ENCODE measurements at regions not wholly inside any gene's neighbourhood (a gene's known extent, or its start where the extent isn't known, plus 50 kb on each side); places are given as distances from the start of the nearest gene placed in this dataset.
"Not testable (repeated sequence)": the region's sequence is repeated elsewhere in the genome, so short reads cannot be mapped to it uniquely, and the experiment has no call there.

DNA sequence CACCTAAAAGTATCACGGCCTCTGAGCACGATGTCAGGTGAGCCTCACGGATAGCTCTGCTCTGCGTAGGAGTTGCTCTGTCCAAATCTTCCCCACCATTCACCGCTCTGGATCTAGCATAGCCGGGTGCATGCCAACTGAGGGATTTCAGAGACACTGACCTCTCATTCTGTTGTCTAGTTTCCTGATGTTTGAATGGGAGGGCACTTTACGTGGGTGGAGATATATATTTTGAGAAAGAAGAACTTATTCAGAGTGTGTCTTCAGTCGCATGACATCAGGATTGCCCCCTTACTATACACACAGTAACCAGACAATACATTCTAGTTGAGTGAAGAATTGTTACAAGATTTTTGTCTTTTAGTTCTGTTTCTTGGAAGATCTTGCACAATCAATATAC lies 96.5 kb upstream of the CITED2 start:
- DNase-seq: no peak

DNA sequence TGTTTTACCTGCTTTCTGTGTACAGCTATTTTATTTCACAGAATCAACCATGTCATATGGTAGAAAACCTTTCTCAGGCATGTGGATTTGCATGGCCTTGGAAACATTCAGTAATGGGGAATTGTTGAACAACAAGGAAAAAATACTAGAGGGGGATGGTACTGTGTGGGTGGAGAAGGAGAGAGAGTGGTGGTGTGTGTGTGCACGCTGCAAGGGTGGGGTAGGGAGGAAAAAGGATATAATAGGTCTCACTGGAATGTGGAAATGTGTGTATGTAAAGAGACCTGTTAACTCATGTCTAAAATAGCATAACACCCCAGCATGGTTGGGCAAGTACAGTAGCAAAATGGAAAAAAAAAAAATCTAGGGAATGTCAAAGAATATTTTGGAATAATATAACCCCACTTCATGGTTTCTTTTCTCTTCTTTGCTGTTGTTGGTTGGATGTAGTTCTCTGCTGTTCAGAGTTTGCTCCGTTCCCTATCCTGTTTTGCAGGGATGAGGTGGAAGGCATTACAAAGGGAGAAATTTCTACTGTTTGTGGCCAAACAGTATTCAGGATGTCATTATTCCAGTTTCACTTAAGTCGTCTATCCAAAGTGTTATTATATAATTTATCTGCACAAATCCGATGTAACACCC lies 93.9 kb upstream of the CITED2 start:
- no peak for DNase-seq

DNA sequence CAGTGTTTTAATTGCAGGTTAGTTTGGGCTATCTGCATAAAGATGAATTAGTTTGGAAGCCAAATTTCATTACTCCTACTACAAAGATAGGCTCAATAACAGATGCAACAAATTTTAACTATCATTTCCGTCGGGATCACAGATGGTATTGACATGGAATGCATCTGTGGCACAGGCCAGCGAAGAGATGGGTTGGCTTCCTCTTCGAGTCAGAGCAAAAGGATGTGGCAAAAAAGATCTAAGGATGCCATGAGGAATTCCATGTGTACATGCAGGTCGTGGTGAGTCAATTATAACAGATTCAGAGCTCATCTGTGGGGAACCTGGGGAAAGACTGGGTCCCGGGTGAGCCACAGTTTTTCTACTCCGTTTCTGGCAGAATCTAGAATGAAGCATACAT lies 83.0 kb upstream of the CITED2 start:
- DNase-seq: no peak

DNA sequence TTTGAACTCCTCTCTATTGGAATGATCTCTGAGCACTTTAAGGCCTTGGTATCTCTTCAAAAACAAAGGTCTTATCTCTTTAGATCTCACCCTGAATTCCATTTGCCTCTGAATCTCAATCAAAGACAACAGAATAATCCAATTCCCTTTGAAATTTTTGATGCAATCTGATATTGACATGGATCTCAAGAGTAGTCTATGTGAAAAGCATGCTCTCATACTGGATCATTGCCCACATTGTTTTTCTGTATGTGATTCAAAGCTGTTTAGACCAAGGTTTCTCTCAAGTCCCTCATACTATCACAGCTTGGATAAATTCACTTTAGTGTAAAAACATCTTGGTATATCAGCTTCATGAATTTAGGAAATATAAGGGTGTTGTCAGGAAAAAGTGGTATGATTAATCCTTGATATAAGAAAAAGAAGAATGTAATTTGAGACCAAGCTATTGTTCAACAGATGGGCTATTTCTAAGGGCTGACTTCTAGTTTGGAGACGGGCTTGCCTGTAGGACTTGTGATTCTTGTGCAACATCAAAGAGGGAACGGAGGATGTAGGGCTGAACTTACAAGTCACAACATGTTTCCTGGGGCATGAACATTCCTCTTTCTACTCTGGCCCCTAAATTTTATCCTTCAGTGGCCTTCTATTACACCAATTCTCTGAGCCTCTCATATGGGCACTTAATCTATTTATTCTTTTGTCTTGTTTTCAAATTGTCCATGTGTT lies 77.9 kb upstream of the CITED2 start:
- DNase-seq: no peak

DNA sequence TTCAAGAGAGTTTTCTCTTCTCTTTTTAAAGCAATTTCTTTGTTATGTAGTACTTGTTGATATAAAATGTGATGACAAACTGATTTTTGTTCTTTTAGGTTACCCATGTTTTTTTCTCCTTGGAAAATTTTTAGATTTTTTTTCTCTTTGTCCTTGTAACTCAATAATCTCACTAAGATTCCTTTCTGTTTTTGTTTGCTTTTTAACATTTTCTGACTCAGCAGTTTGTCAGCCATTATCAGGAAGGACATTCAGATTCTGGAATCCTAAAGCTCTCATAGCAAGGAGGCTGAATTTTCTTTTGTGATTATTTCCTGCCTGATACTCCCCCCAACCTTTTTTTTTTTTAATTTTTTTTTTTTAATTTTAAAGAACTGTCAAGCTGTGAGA lies 75.2 kb upstream of the CITED2 start:
- no peak for DNase-seq

DNA sequence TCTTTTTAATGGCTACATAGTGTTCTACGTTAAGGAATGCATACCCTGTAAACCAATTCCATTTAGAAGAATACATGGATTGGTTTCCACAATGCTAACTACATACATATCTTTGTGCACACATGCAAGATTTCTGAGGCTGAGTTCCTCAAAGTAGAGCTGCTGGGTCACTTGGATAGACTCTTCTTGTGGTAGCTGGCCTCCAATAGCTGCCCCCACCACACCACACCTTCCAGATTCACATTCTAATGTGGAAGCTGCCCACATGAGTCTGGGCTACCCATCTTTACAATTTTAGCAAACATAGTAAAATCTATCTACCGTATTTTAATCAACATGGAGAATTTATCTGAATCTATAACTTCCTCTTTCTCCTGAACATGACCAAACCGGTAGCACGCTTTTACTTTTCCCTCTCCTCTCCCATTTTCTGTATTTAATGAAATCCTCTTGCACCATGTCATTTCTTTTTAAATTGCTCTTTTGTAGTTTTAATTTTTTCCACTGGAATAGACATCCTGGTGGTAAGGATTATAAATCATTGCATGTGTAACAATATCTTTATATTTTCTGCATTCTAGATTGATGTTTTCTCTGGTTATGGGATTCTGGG lies 74.7 kb upstream of the CITED2 start:
- DNase-seq: no peak

DNA sequence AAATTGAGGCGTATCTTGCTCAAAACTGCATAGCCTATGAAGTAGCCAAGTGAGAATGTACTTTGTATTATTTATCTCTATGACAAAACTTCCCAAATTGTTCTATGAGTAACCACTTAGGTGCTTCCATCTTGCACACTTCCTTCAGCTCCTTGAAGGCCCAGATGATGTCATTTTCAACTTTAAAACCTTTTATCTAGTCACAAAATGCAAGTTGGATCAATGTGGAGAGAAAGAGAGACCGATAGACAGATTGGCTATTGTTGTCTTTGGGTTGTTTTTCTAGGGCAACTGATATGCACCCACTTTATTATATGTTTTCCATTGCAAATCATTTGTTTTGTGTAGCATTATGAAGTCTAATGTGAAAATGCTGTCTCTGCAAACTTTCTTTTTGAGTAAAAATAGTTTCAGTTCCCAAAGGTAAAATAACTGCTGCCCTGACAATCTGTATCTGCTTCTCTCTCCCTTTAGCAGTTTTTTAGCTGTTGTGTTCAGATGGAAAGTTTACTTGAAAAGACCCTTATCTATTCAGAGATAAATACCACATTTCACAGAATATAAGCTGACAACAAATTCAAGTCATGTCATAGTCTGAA lies 73.7 kb upstream of the CITED2 start:
- no peak for DNase-seq

DNA sequence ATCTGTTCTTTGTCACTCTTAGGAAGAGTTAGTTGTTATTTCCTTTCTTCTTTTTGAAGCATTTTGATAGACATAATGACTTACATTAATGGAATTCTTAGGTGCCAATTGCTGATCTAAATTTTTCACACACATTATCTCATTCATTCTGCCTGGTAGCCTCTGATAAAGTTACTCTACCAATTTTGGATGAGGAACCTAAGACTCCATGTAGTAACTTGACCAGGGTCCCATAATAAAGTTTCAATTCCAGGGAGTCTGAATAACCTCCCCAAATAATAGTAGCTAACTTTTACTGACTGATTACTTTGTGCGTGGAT lies 73.2 kb upstream of the CITED2 start:
- no peak for DNase-seq

DNA sequence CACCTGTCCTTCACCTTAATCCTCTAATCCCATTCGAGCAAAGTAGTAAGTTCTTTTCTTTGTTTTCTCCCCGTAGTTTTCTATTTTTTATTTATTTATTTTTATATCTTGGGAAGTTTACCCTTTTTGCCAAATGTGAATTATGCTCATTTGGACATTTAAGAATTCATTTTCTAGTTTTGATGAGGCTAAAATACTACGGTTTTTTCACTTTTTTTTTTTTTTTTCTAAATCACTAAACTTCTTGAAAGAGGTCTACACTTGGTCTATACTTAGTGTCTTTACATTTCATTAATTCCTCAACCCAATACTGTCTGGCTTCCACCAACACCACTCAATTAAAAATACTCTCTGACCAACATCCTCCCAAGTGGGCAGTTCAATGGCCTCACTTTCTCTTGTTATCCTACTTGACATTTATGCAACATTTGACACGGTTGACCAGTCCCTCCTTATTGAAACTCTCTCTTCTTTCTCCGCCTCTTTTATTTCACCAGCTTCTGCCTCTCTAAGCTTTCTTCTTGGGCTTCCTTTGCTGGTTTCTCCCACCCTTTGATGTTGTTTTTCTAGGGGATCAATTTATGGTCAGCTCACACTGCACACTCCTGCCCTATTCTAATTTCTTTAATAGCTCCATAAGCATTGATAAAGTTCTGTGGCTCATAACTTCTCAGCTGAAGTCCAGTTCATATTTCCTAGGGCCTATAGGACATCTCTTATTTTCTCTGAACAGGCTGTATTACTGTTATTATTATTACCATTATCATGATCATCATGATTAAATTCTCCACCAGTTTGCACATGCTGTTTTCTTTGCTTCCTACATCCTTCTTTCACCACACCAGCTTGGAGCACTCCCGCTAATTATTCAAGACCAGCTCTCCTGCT lies 72.6 kb upstream of the CITED2 start:
- no peak for DNase-seq

DNA sequence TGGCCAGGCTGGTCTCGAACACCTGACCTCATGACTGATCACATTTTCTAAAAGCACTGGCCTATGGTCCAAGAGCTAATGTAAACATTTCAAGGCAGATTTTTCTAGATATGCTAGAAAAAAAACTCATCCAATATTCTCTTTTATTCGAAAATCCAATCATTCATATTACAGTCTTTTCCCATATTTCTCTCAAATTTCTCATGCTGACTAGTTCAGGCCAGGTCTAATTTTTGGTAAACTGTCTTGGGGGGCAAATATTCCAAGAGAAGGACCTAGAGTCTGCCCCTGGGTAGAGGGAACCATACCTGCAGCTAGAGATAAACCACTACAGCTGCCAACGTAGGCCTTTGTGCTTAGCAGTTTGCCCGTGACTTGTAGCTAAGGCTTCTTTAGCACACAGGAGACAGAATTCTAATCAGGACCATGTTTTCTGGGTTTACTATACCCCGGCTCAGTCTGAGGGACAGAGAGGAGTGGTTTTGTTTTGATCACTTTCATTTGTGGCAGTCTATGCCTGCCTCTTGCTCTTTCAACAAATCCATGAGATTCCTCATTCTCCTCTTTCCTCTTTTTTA lies 71.8 kb upstream of the CITED2 start:
- DNase-seq: no peak

DNA sequence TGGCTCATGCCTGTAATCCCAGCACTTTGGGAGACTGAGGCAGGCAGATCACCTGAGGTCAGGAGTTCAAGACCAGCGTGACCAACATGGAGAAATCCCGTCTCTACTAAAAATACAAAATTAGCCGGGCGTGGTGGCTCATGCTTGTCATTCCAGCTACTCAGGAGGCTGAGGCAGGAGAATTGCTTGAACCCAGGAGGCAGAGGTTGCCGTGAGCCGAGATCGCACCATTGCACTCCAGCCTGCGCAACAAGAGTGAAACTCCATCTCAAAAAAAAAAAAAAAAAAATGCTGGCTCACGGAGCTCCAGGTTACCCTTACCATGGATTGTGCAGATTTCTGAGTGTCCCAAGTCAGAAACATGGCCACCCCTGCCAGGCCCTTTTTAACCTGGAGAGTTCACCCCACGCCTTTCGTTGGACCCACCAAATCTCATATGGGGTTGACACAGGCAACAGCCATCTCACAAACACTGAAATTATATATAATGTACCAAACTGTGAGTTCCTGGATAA lies 69.9 kb upstream of the CITED2 start:
- not testable (repeated sequence) for DNase-seq

DNA sequence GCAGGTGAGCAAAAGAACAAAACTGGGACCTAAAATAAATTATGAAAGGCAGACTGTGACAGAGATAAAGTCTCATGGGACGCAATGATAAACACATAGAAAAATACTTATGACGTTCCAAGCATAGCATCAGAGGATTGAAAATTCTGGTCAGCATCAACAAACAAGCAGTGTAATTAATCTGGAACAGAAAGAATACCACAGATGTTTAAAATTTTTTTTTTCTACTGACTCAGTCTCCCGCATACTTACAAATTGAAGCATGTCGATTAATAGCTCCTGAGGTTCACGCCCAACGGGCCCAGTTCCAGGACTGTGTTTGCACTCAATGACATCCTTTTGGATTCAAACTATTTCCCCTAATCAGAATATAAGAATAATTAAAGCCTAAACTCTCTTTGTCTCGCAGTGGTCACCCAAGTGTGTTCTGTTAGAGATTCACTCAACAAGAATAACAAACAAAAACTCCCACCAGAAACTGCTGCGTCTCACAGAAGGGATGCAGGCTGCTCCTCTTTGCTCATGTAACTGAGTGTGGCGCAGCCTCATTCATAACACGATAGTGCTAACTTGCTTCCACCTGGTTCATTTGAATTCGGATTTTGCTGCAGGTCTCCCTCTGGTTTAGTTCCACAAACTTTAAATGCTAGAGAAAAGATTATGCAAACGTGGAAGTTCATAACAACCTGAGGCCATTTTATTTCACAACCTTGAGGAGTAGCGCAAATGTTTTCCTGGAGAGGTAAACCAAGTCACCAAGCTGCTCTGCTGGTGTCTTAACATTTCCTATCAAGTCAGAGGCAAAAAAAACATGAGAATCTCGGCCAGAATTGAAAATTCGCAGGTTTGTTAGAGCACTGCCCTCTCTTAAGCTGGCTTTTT lies 69.0 kb upstream of the CITED2 start:
- no peak for DNase-seq

DNA sequence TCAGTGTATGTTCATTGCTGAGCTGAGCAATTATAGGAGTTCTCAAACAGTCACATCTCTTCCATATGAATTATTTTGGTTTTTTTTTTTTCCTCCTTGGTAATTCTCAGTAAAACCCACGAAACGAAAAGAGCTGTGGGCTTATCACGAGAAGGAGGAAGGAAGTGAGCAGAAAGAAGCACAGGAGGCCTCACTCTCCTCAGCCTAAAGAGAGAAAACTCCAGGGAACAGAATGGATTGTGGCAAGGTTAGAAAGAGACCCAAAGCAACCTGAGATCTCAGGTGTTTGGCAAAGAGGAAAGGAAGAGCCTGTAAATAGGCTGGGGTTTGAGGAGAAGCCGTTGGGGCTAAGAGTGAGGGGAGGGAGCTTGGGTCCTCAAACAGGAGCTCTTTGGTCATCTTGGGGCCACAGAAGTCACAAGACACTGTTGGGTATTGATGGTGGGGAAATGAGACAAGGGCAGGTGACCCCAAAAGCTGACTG lies 67.8 kb upstream of the CITED2 start:
- no peak for DNase-seq

DNA sequence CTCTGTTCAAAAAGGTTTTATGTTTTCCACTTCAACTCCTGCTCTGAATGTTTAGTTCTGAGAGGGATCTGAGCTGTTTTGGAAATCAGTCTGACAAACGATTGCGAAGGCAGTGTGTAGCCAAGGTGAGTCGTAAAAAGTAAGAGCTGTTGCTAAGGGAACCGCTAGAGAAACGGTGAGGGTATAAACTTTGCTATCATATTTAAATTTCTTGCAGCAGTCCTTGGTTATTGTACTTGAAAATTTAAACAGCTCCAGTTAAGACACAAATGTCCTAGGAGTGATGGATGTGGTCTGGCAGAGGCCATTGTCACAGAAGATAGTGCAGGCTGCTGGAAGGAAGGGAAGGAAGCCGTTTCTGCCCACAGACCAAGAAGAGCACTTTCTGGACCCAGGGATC lies 64.9 kb upstream of the CITED2 start:
- no peak for DNase-seq

DNA sequence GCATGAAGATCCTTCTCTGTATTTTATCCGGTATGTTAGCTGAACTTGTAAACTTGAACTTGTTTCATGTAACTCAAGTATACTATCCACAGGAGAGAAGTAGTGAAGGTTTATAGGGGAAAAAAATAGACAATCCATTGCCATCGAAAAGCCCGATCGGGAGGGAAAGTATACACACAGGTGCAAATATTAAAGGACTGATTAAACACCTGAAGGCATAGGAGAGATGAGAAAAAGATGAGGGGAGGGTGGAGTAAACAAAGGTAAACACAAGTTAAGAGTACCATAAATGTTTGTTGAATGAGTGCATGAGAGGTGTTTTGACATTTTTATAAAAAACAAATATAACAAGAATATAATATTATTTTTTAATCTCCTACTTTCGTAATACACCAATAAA lies 64.3 kb upstream of the CITED2 start:
- DNase-seq: no peak

DNA sequence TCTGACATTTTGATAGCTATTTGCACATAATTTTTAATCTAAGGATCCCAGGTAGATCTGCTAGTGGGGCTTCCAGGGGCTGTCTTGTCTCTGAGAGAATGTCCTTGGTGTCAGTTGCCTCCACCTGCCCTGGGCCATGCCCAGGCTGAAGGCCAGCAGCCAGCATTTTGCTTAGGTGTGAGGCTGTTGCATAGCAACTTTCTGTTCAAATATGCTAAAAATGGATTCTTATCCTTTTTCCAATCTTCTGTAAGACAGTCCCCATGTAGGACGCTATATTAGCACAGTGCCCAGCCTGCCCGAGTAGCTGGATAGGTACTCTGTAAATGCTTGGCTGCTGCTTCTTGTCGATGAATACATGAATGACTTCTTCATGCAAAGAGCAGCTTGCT lies 62.5 kb upstream of the CITED2 start:
- DNase-seq: no peak

DNA sequence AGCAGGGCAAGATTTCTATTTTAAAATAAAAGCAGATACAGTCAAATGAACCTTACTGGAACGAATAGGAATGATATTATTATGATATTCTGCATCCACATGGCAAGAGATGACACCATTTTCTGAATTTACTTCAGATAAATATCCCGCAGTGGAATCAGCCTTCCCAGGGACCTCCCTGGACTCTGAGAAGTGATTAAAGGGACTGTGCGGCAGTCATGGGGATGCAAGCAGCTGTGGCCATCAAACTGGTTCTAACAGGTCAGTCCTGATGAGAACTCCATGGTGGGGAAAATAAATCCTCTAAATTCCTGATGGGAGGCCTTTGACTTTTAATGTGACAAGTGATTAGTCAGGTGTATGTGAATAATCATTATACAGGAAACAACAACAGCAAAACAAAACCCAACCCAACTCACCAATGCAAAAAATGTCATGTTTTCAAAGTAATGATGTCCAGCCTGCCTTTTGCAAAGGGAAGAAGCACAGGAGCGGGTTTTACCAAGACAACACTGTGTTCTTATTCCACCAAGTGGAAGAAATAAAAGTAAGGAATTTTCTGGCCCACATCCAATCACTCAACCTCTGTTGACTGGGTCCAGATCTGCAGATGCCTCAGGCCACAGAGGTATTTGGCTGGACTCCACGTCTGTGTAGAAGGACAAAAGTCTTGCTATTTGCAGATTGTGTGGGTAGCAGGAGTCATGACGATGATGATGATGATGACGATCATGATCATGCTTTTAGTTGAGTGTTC lies 61.9 kb upstream of the CITED2 start:
- DNase-seq: no peak

DNA sequence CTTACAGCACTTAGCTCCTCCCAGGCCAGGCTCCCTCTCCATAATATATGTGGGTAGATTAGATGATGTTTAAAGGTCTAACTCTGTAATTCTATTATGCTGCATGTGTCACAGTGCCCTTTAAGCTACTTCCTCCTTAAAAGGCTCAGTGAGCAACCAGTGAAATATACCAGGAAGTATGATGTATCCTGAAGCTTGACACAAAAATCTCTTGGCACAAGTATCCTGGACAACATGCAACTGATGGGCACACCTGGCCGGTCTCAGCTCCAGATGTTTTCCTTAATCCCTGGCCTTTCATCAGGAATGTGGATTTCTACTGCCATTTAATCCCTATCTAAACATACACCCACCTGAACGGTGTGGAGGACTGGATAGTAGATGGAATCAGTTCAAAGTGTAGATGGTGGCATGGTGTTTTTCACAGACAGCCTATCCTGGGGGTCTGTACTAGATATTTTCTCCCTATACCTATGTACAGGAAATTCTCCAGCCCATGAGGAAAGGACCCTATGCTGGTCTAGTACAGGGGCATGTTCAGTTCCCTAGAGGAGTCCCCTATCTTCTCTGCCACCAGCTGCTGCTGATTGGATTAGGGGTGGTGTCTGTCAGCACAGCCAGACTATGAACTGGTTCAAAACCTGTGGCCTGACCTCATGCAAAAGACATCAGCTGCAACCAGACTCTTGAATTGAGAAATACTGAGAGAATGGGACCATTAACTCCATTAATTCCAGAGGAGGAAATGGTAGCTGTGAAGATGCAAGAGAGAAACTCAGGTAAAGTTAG lies 59.4 kb upstream of the CITED2 start:
- no peak for DNase-seq

DNA sequence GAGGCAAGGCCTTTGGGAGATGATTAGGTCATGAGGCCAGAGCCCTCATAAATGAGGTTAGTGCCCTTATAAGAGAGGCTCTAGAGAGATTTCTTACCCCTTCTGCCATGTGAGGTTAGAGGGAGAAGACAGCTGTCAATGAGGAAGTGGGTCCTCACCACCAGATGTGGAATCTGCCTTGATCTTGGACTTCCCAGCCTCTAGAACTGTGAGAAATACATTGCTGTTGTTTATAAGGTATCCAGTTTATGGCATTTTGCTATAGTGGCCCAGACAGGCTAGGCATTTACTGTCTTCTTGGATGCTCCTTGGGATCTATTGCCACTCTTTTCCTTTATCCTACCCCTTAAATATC lies 57.1 kb upstream of the CITED2 start:
- no peak for DNase-seq

Data from femur (tissue), 1 donor.